Effector memory CD8-positive, alpha-beta T cell (primary cell): ENCODE measurements at regions not wholly inside any gene's neighbourhood (a gene's known extent, or its start where the extent isn't known, plus 50 kb on each side); places are given as distances from the start of the nearest gene placed in this dataset.

Experiments
- ATAC-seq: fragments of 150-1000 bp; cut with Tn5 transposase; replicated peaks from 2 replicates; pipeline ENCODE4 v1.10.0; 2021; ENCODE audit warnings: mild to moderate bottlenecking, moderate library complexity
- DNase-seq, 3 experiments: peaks; one replicate each; pipeline ENCODE4 v3.0.0; 2021
- H3K27ac Mint-ChIP-seq, 2 donors: one replicate each; pipeline ENCODE4 v1.8.0; 2022; ENCODE audit warnings: mild to moderate bottlenecking in 2 of 2, mixed read lengths in 2 of 2, moderate library complexity in 2 of 2
- H3K27me3 Mint-ChIP-seq, 2 donors: one replicate each; pipeline ENCODE4 v1.8.0; 2022; ENCODE audit warnings: mixed read lengths in 2 of 2
- H3K36me3 Mint-ChIP-seq: one replicate; pipeline ENCODE4 v1.8.0; 2022; ENCODE audit warnings: mild to moderate bottlenecking, moderate library complexity, mixed read lengths; ENCODE audit not compliant: insufficient read depth
- H3K4me1 Mint-ChIP-seq, 2 donors: one replicate each; pipeline ENCODE4 v1.8.0; 2022; ENCODE audit warnings: low read depth in 2 of 2, mixed read lengths in 2 of 2
- H3K4me3 Mint-ChIP-seq, 2 donors: one replicate each; pipeline ENCODE4 v1.8.0; 2022; ENCODE audit warnings: mild to moderate bottlenecking in 2 of 2, mixed read lengths in 2 of 2, moderate library complexity in 2 of 2
- H3K9me3 Mint-ChIP-seq, 2 donors: one replicate each; pipeline ENCODE4 v1.8.0; 2022; ENCODE audit warnings: mixed read lengths in 2 of 2

DNA sequence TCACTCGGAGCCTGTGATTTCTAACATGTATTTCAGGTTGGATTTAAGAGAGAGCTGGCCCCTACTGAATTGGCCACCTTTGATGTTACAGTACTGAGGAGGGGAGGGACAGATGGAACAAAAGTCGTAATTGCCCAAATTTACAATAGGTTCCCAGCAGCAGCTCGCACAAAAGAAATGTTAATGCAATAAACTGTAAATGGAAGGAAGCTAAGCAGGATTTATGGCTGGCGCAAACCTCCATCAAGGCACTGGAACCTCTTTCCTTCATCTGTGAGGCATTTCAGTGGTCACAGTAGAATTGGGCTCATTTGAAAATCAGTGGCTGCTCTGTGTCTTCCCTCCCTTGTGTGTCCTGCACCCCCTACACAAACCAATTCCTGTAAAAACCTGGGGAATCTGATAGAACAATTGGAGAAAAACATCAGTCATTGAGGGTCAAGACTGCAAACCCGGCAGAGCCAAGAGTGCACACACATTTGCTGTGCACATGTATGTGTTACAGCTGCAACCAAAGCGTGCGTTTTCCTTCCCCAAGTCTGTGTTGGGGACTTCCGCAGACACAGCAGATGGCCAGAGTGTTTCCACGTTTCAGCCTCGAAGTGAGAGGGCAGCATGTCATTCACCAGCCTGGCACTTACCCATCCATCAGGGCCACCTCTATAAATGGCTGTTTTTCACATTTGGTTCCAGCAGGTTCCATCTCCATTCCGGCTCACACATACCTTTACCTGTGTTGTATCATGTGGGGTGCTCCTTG lies 192.8 kb downstream of the TM9SF2 start:
- no peak overlapping the region for H3K27ac Mint-ChIP-seq

DNA sequence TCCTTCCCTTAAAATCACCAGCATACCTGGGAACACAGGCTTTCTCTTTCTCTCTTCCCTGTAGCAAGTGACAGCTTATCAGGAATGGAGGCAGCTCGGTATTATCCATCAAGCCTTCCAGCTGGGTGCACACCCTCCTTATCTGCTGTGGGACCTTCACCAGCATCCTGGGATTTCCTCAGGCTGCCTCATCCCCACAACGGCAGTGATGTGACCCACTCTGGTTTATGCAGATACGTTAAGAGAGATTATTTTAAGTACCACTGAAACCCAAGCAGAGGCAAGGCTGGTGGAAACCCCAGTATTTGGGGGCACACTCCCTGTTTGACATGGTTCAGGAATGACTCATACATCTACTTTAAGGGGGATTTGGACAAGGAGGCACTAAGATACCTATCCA lies 192.1 kb downstream of the TM9SF2 start:
- ATAC-seq = no peak
- H3K27ac Mint-ChIP-seq = no peak overlapping the region
- H3K27me3 Mint-ChIP-seq = peaks cover 0 to 9% of the 10 kb centered on the region in 2 donors
- H3K9me3 Mint-ChIP-seq = no peaks in the 10 kb centered on the region
- H3K4me3 Mint-ChIP-seq = no peak overlapping the region
- peaks cover 5 to 6% of the 10 kb centered on the region in 2 donors for H3K4me1 Mint-ChIP-seq
- no peak for DNase-seq
- no peaks in the 10 kb centered on the region for H3K36me3 Mint-ChIP-seq

More for the DNA sequence above, 192.8 kb downstream of the TM9SF2 start:
- DNase-seq (no peak), ATAC-seq (no peak)
- Mint-ChIP-seq H3K4me3 (no peak overlapping the region), H3K9me3 (no peaks in the 10 kb centered on the region), H3K27me3 (peaks cover 0 to 9% of the 10 kb centered on the region in 2 donors), H3K4me1 (peaks cover 5 to 6% of the 10 kb centered on the region in 2 donors), H3K36me3 (no peaks in the 10 kb centered on the region)

DNA sequence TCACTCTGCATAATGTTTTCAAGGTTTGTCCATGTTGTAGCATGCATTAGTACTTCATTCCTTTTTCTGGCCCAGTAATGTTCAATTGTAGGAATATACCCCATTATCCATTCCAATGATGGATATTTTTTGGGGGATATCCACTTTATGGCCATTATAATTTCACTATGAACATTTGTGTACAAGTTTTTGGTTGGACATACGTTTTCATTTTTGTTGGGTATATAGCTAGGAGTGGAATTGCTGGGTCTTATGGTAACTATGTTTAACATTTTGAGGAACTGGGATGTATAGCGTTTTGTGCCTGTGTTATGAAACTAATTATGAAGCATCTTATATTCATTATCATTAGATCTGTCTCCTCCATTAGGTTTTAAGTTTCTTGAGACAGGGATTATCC lies 191.6 kb downstream of the TM9SF2 start:
- Mint-ChIP-seq H3K4me3 (no peak overlapping the region), H3K9me3 (no peaks in the 10 kb centered on the region), H3K36me3 (no peaks in the 10 kb centered on the region), H3K4me1 (peaks cover 5 to 6% of the 10 kb centered on the region in 2 donors), H3K27me3 (peaks cover 0 to 9% of the 10 kb centered on the region in 2 donors), H3K27ac (no peak overlapping the region)
- no peak for DNase-seq
- no peak for ATAC-seq

DNA sequence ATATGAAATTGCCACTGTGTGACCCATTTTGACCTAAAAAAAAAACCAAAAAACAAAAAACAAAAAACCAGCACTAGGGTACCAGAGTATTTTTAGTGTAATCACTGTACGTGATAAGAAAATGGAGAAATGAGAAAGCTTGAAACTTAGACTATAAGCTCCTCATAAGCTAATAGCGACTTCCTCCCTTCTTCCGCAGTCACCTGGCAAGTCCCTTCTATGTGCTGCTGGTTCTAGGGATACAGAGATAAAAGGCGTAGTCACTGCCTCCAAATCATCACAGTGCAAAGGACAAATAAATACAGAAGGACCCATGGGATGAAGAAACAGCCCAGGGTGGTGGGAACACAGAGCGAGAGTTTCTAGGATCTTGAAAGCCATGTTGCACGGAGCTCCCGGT lies 190.3 kb downstream of the TM9SF2 start:
- H3K4me1 Mint-ChIP-seq = peaks cover 4 to 6% of the 10 kb centered on the region in 2 donors
- no peak for ATAC-seq
- peaks cover 0 to 9% of the 10 kb centered on the region in 2 donors for H3K27me3 Mint-ChIP-seq
- no peak for DNase-seq
- no peaks in the 10 kb centered on the region for H3K9me3 Mint-ChIP-seq
- no peak overlapping the region for H3K4me3 Mint-ChIP-seq
- no peaks in the 10 kb centered on the region for H3K36me3 Mint-ChIP-seq
- no peak overlapping the region for H3K27ac Mint-ChIP-seq

DNA sequence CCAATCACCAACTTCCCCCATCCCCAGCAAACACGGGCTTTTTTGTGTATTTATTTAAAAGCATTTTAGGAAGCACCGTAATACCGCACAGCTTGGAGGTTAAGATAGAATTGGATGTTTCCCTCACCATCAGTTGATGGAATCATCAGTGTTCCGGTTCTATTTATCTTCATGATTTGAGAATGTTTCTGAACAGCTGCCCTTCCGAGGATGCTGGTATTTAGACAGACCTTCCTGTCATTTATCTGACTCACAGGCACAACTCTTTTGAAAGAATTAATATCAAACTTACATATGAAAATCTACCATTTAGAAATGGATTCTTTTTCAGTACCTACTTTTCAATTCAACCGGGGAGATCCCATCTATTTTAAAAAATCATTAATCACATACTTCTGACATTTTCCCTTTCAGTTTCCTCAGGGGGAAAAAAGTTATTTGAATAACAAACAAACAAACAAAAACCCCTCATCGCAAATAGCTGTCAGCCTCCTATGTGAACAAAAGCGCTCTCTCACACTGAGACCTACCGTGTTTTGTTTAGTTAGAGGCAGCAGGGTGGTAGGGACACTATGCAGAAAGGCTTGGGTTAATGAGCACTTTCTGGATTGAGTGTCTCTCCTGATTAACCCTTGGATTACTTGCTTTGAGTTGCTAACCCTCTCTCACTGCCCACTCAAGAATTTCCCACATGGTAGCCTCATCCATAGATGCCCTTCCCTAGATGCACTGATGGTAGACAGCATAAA lies 189.3 kb downstream of the TM9SF2 start:
- Mint-ChIP-seq H3K27me3 (peaks cover 0 to 9% of the 10 kb centered on the region in 2 donors), H3K4me3 (no peak overlapping the region), H3K36me3 (no peaks in the 10 kb centered on the region), H3K9me3 (no peaks in the 10 kb centered on the region), H3K27ac (no peak overlapping the region), H3K4me1 (peaks cover 0 to 4% of the 10 kb centered on the region in 2 donors)
- no peak for DNase-seq
- ATAC-seq = no peak

DNA sequence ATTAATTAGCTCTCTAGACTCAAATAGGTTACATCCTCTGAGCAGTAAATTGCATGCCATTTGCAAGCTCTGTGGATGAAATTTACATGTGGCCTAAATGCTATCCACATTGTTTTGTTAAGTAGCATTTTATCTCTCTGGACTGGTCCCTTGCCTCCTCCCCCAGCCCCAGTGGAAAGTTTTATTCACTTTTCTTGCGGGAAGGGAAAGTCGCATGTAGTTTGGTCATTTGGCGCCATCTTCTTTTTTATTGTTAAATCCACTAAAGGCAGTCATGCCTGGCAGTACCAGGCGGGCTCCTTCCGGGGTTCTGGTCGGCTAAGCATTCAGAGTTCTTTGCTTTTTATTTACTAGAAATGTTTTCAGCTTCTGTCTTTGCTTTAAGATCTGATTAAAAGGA lies 188.7 kb downstream of the TM9SF2 start:
- H3K27ac Mint-ChIP-seq = no peak overlapping the region
- peaks cover 0 to 9% of the 10 kb centered on the region in 2 donors for H3K27me3 Mint-ChIP-seq
- DNase-seq = no peak
- no peak for ATAC-seq
- H3K9me3 Mint-ChIP-seq = no peaks in the 10 kb centered on the region
- H3K4me3 Mint-ChIP-seq = no peak overlapping the region
- H3K4me1 Mint-ChIP-seq = peaks cover 0 to 4% of the 10 kb centered on the region in 2 donors
- no peaks in the 10 kb centered on the region for H3K36me3 Mint-ChIP-seq

DNA sequence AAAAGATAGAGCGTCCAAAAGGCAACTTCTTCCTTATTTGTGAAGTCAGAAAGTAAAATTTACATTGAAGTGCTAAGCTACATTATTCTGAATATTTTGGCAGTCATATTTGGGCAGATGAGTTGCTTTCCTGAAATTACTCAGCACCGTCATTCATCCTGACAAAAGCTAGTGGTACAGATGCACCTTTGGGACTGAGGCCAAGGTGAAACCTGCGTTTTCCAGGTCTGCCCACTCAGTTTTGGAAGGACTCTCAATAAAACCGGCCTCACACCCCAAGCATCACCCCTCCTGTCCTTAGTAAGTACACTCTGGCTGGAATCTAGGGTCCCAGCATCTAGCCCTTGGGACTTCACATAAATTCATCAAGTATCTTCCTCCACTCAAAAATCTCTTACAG lies 187.5 kb downstream of the TM9SF2 start:
- Mint-ChIP-seq H3K9me3 (no peaks in the 10 kb centered on the region), H3K27ac (no peak overlapping the region), H3K4me3 (no peak overlapping the region), H3K4me1 (peaks cover 0 to 4% of the 10 kb centered on the region in 2 donors), H3K27me3 (peaks cover 0 to 9% of the 10 kb centered on the region in 2 donors), H3K36me3 (no peaks in the 10 kb centered on the region)
- ATAC-seq (no peak), DNase-seq (no peak)

DNA sequence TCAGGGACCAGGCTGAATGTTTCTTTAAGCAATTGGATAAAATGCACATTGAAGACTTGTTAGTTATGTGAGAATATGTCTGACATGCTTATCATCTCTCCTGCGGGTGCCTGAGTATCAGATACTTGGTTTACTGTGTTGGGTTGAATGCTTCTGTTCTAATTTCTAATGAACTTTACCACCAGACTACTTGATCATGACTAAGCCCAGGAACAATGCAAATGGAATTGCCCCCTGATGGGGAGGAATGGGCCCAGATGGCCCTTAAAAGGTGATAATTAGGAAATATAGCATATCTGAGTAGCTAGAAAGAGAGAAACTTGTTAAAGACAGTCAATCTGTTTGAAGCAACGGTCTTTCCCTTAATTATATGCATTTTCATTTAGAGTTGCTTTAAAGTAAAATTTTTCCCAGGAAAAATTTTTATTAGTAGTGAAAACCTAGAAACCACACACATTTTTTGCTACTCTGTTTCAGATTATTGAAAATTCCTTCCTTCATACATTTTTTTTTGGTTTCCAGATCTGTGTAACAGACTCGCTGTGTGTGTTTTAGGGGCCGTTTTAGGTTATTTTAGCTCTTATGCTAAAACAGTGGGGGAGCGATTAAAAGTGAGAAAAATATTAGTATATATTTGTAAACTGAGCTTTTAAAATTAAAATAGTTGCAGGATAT lies 186.6 kb downstream of the TM9SF2 start:
- no peak overlapping the region for H3K27ac Mint-ChIP-seq
- ATAC-seq (no peak), DNase-seq (no peak)
- peaks cover 0 to 4% of the 10 kb centered on the region in 2 donors for H3K4me1 Mint-ChIP-seq
- H3K9me3 Mint-ChIP-seq = no peaks in the 10 kb centered on the region
- peaks cover 0 to 6% of the 10 kb centered on the region in 2 donors for H3K27me3 Mint-ChIP-seq
- no peaks in the 10 kb centered on the region for H3K36me3 Mint-ChIP-seq
- H3K4me3 Mint-ChIP-seq = no peak overlapping the region

DNA sequence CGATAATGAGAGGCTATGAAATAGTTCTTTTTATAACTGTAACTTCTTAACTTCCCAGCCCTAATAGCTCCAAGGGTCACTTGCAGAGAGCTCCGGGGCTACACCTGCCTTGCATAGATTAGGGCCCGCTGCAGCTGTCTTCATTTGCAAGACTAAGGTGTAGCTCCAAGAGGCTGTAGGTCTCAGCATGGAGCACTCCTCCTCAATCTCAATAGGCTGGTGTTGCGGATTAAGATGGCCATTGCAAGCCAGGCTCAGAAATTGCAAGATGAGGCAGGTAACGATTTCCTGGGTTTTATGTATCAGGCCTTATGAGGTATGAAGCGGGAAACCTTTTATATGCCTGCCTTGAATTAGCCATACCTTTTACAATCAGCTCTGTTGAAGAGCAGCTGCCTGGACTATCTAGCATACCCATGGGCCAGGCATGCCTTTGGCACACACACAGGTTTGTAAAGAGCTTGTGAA lies 185.7 kb downstream of the TM9SF2 start:
- no peaks in the 10 kb centered on the region for H3K4me1 Mint-ChIP-seq
- H3K4me3 Mint-ChIP-seq = no peak overlapping the region
- DNase-seq = no peak
- H3K27me3 Mint-ChIP-seq = no peaks in the 10 kb centered on the region
- no peaks in the 10 kb centered on the region for H3K9me3 Mint-ChIP-seq
- no peak for ATAC-seq
- H3K27ac Mint-ChIP-seq = no peak overlapping the region
- H3K36me3 Mint-ChIP-seq = no peaks in the 10 kb centered on the region

DNA sequence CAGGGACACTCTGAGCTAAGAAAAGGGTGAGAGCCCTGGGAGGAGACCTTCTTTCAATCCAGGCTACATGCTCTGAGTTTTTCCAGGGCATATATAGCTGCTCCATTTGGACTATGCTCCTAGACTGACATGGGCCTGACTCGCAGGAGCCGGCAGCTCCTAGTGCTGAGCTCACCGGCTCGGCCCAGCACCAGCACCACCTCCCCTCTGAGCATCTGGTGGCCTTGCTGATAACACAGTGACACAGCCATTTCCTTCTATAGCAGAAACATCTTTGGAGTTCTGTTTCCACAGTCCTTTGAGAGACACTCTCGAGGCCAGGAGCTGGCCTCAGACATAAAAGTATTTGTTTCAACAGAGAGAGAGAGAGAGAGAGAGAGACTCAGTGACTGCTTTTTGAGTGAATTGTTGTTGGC lies 184.9 kb downstream of the TM9SF2 start:
- Mint-ChIP-seq H3K4me3 (no peak overlapping the region), H3K9me3 (no peaks in the 10 kb centered on the region), H3K27me3 (no peaks in the 10 kb centered on the region), H3K4me1 (no peaks in the 10 kb centered on the region), H3K27ac (no peak overlapping the region), H3K36me3 (no peaks in the 10 kb centered on the region)
- ATAC-seq = no peak
- no peak for DNase-seq

DNA sequence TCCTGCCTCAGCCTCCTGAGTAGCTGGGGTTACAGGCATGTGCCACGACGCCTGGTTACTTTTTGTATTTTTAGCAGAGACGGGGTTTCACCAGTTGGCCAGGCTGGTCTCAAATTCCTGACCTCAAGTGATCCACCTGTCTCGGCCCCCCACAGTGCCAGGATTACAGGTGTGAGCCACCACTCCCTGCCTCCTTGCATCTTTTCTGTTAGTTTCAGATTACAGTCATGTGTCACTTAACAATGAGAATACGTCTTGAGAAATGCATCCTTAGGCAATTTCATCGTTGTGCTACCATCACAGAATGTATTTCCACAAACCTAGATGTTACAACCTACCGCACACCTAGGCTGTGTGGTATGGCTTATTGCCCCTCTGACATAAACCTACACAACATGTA lies 180.4 kb downstream of the TM9SF2 start:
- no peaks in the 10 kb centered on the region for H3K36me3 Mint-ChIP-seq

DNA sequence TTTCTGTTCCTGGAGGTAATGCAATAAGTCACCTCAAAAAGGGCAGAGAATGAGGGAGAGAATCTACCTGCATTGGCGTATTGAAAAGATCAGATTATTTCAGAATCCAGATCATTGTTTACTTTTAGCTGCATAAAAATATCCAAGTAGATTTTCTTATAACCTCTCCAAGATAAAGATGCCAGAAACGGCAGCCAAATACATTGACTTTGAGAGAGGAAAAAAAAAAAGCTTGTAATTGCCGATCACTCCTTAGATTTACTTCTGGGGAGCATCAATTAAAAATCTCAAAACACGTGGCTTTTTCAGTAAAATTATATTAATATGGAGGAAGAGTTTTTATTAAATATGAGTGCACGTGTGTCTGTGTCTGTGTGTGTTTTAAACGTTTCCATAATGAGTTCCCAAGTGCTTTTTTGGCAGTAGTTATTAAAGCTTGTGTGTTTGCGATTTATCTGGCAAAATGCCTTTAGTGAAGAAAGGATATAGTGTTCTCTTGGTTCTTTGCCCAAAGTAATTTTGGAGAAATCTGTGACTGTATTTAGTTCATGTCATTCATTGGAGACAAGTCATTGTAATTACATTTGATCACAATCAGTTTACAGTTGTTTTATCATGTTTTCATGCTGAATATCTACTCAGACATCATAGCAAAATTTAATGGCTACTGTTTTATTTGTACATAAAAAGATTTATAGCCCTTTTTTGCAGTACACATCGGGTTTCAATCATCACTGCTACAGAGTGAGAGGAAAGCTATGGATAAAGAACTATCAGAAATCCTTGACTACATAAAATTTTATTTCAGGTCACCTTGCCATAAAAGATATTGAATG lies 176.1 kb downstream of the TM9SF2 start:
- no peak overlapping the region for H3K27ac Mint-ChIP-seq
- no peak for ATAC-seq

More for the DNA sequence above, 180.4 kb downstream of the TM9SF2 start:
- Mint-ChIP-seq H3K4me3 (no peak overlapping the region), H3K27ac (no peak overlapping the region), H3K9me3 (no peaks in the 10 kb centered on the region), H3K4me1 (no peaks in the 10 kb centered on the region), H3K27me3 (no peaks in the 10 kb centered on the region)
- ATAC-seq (no peak), DNase-seq (no peak)

DNA sequence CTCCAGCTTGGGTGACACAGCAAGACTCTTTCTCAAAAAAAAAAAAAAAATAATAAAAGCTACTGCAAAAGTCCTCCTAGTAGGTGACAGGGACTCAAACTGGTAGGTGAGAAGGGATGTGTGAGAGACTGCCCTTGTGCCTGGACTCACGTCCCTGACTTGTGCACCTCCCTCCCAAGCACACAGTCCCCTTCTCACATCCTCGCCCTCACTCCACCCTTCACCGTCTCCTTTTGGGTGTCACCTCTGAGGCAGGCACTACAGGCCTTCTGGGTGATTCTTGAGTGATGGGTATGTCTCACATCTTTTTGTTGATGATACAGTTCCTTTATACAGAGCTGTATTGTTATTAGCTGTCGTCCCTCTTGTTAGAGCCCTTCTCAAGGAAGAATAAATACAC lies 170.5 kb downstream of the TM9SF2 start:
- Mint-ChIP-seq H3K9me3 (no peaks in the 10 kb centered on the region), H3K27ac (no peak overlapping the region), H3K27me3 (no peaks in the 10 kb centered on the region), H3K4me1 (peaks cover 0 to 6% of the 10 kb centered on the region in 2 donors), H3K36me3 (peaks cover 3% of the 10 kb centered on the region), H3K4me3 (no peak overlapping the region)
- DNase-seq (no peak), ATAC-seq (no peak)

More for the DNA sequence above, 176.1 kb downstream of the TM9SF2 start:
- Mint-ChIP-seq H3K27me3 (no peaks in the 10 kb centered on the region), H3K36me3 (no peaks in the 10 kb centered on the region), H3K9me3 (no peaks in the 10 kb centered on the region), H3K4me1 (peaks cover 0 to 4% of the 10 kb centered on the region in 2 donors), H3K4me3 (no peak overlapping the region)
- no peak for DNase-seq
